GM12892 (cell line): ENCODE measurements at regions not wholly inside any gene's neighbourhood (a gene's known extent, or its start where the extent isn't known, plus 50 kb on each side); places are given as distances from the start of the nearest gene placed in this dataset.

Experiments used
- POLR2A ChIP-seq: IDR thresholded peaks from 2 replicates; pipeline ENCODE4 v1.6.1; 2011; ENCODE audit warnings: low read depth, low read length, control low read depth
- POLR2AphosphoS5 ChIP-seq: IDR thresholded peaks from 2 replicates; pipeline ENCODE4 v1.6.1; 2011; ENCODE audit warnings: low read depth, low read length, control low read depth

DNA sequence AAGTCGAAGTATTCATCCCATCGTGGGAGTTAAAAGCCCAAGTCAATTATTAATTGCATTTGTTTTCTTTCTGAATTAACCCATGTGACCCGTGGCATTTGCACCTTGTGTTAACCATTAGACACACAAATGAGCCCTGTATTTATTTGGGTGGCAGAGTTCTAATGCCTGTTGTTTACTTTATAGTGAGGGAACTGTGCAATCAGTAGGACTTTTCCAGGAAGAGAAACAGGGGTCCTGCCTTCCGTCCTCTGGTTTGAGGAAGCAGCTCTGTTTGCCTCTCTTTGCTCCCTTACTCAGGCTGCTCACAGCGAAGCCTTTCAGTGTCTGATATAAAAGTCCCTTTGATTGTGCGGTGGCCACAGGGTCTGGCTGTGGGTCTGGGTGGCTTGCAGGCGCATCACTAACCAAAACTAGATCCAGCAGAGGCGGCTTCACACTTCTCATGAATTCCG is 263.6 kb downstream of the PTTG2 start:
- TF ChIP-seq POLR2AphosphoS5 (no peak), POLR2A (no peak)
